HuH-7 (cell line): ENCODE measurements at regions not wholly inside any gene's neighbourhood (a gene's known extent, or its start where the extent isn't known, plus 50 kb on each side); places are given as distances from the start of the nearest gene placed in this dataset.
"Not testable (repeated sequence)": the region's sequence is repeated elsewhere in the genome, so short reads cannot be mapped to it uniquely, and the experiment has no call there.

Source experiments
- DNase-seq: peaks from one replicate; pipeline ENCODE4 v3.0.0; 2011; ENCODE audit warnings: low spot score

GRCh38 chr18:44541159-44541558, 139.5 kb upstream of the SETBP1 start:
- no peak for DNase-seq

GRCh38 chr18:44541781-44542180, 138.9 kb upstream of the SETBP1 start:
- DNase-seq: no peak

GRCh38 chr18:44543387-44543786, 137.3 kb upstream of the SETBP1 start:
- DNase-seq: no peak

GRCh38 chr18:44545359-44545985, 135.2 kb upstream of the SETBP1 start:
- no peak for DNase-seq

- DNase-seq: no peak
Measured at GRCh38 chr18:44546954-44547353, 133.7 kb upstream of the SETBP1 start.

- DNase-seq: no peak
Measured at GRCh38 chr18:44548291-44549221, 132.1 kb upstream of the SETBP1 start.

- DNase-seq: no peak
Measured at GRCh38 chr18:44552706-44553105, 128.0 kb upstream of the SETBP1 start.

GRCh38 chr18:44556296-44556695, 124.4 kb upstream of the SETBP1 start:
- no peak for DNase-seq

GRCh38 chr18:44557616-44558151, 123.0 kb upstream of the SETBP1 start:
- DNase-seq: no peak

GRCh38 chr18:44558767-44559166, 121.9 kb upstream of the SETBP1 start:
- DNase-seq: no peak

- DNase-seq: no peak
Measured at GRCh38 chr18:44562986-44563385, 117.7 kb upstream of the SETBP1 start.

GRCh38 chr18:44564922-44565321, 115.8 kb upstream of the SETBP1 start:
- no peak for DNase-seq

- DNase-seq: no peak
Measured at GRCh38 chr18:44568342-44568741, 112.3 kb upstream of the SETBP1 start.

- no peak for DNase-seq
Measured at GRCh38 chr18:44568986-44569385, 111.7 kb upstream of the SETBP1 start.

- DNase-seq: no peak
Measured at GRCh38 chr18:44569391-44570055, 111.2 kb upstream of the SETBP1 start.

GRCh38 chr18:44579028-44579702, 101.5 kb upstream of the SETBP1 start:
- DNase-seq: peak; percentile 21

- no peak for DNase-seq
Measured at GRCh38 chr18:44579745-44580144, 100.9 kb upstream of the SETBP1 start.

- DNase-seq: no peak
Measured at GRCh38 chr18:44580159-44580558, 100.5 kb upstream of the SETBP1 start.

GRCh38 chr18:44580782-44581181, 99.9 kb upstream of the SETBP1 start:
- not testable (repeated sequence) for DNase-seq

- no peak for DNase-seq
Measured at GRCh38 chr18:44582456-44582855, 98.2 kb upstream of the SETBP1 start.

GRCh38 chr18:44584900-44585299, 95.8 kb upstream of the SETBP1 start:
- DNase-seq: no peak
